Fibroblast of lung (primary cell): ENCODE measurements at regions not wholly inside any gene's neighbourhood (a gene's known extent, or its start where the extent isn't known, plus 50 kb on each side); places are given as distances from the start of the nearest gene placed in this dataset.

ENCODE experiments used
- DNase-seq, 2 donors: peaks; one replicate each; pipeline versions ENCODE4 v3.0.0 to v3.0.0-alpha.2; 2010; ENCODE audit warnings: low read depth in 2 of 2
- H2AFZ ChIP-seq: 2 replicates; pipeline ENCODE4 v1.5.1; 2012; ENCODE audit warnings: low read length, control low read depth, inconsistent platforms
- H3K27ac ChIP-seq: 2 replicates; pipeline ENCODE4 v1.5.1; 2011; ENCODE audit warnings: low read length, control low read depth; ENCODE audit not compliant: insufficient read depth
- H3K27me3 ChIP-seq: 2 replicates; pipeline ENCODE4 v1.5.1; 2011; ENCODE audit warnings: mild to moderate bottlenecking, low read length; ENCODE audit not compliant: control insufficient read depth, insufficient read depth
- H3K36me3 ChIP-seq: 2 replicates; pipeline ENCODE4 v1.5.1; 2011; ENCODE audit warnings: low read length; ENCODE audit not compliant: control insufficient read depth, insufficient read depth
- H3K4me1 ChIP-seq: 2 replicates; pipeline ENCODE4 v1.5.1; 2011; ENCODE audit warnings: low read length; ENCODE audit not compliant: control insufficient read depth, insufficient read depth; ENCODE audit errors: extremely low read depth
- H3K4me2 ChIP-seq: 2 replicates; pipeline ENCODE4 v1.5.1; 2011; ENCODE audit warnings: low read length, control low read depth; ENCODE audit not compliant: insufficient read depth; ENCODE audit errors: extremely low read depth
- H3K4me3 ChIP-seq, 4 experiments: fragments of 200-600 bp in 1 of 4; sonication (generic) in 1 of 4; replicated peaks in 1 of 4; 2 replicates each; pipeline ENCODE4 v1.5.1; 2011 to 2016; ENCODE audit warnings: low read length in 4 of 4, low read depth in 3 of 4, mild to moderate bottlenecking in 3 of 4, control low read depth in 2 of 4, inconsistent platforms in 1 of 4, mixed read lengths in 1 of 4; ENCODE audit not compliant: insufficient read depth in 1 of 4; ENCODE audit errors: control extremely low read depth in 1 of 4
- H3K79me2 ChIP-seq: 2 replicates; pipeline ENCODE4 v1.5.1; 2012; ENCODE audit warnings: mild to moderate bottlenecking, low read length, inconsistent platforms; ENCODE audit not compliant: control insufficient read depth, insufficient read depth
- H3K9ac ChIP-seq: 2 replicates; pipeline ENCODE4 v1.5.1; 2011; ENCODE audit warnings: mild to moderate bottlenecking, low read length, control low read depth; ENCODE audit not compliant: insufficient read depth
- H3K9me3 ChIP-seq: 2 replicates; pipeline ENCODE4 v1.5.1; 2012; ENCODE audit warnings: low read depth, low read length; ENCODE audit not compliant: control insufficient read depth, insufficient read depth
- H4K20me1 ChIP-seq: 2 replicates; pipeline ENCODE4 v1.5.1; 2011; ENCODE audit warnings: low read length; ENCODE audit not compliant: control insufficient read depth, insufficient read depth; ENCODE audit errors: extremely low read depth
- CTCF ChIP-seq, 2 donors: IDR thresholded peaks in 1 of 2; conservative IDR thresholded peaks in 1 of 2; 1 replicate in 1 of 2; 2 replicates in 1 of 2; pipeline ENCODE4 v1.5.1; 2011 to 2012; ENCODE audit warnings: low read length in 2 of 2, control low read depth in 1 of 2, inconsistent platforms in 1 of 2, low read depth in 1 of 2, mild to moderate bottlenecking in 1 of 2
- EZH2 ChIP-seq: IDR thresholded peaks from 2 replicates; pipeline ENCODE4 v1.5.1; 2012; ENCODE audit warnings: low read length, control low read depth, mild to moderate bottlenecking; ENCODE audit errors: missing control alignments

GRCh38 chr17:12348476-12348875, 317.2 kb upstream of the MYOCD start:
- TF ChIP-seq CTCF (conservative IDR thresholded peaks at IDR 0.05 in 1 of 2, IDR thresholded peaks at IDR 0.05 in 1 of 2; ENCODE audit: low read depth in 1 of 2, low read length in 2 of 2): no peak
- no peak for TF ChIP-seq EZH2
- DNase-seq: peak; percentile 1 to 21
- no peaks in the 10 kb centered on the region for H4K20me1 ChIP-seq

GRCh38 chr17:12349297-12349696, 316.4 kb upstream of the MYOCD start:
- TF ChIP-seq EZH2: no peak
- no peak for TF ChIP-seq CTCF (conservative IDR thresholded peaks at IDR 0.05 in 1 of 2, IDR thresholded peaks at IDR 0.05 in 1 of 2; ENCODE audit: low read depth in 1 of 2, low read length in 2 of 2)
- Histone ChIP-seq H3K4me2 (no peak overlapping the region), H2AFZ (no peak overlapping the region), H4K20me1 (no peaks in the 10 kb centered on the region), H3K27ac (no peak overlapping the region), H3K79me2 (no peaks in the 10 kb centered on the region), H3K4me1 (no peaks in the 10 kb centered on the region), H3K9ac (no peak overlapping the region), H3K27me3 (no peaks in the 10 kb centered on the region), H3K4me3 (no peak overlapping the region), H3K9me3 (no peaks in the 10 kb centered on the region), H3K36me3 (no peaks in the 10 kb centered on the region)
- DNase-seq: no peak

More at GRCh38 chr17:12348476-12348875, 317.2 kb upstream of the MYOCD start:
- Histone ChIP-seq H3K9ac (no peak overlapping the region), H3K27me3 (no peaks in the 10 kb centered on the region), H3K9me3 (no peaks in the 10 kb centered on the region), H3K79me2 (no peaks in the 10 kb centered on the region), H3K4me1 (no peaks in the 10 kb centered on the region), H3K4me3 (no peak overlapping the region), H3K36me3 (no peaks in the 10 kb centered on the region), H2AFZ (no peak overlapping the region), H3K27ac (no peak overlapping the region), H3K4me2 (no peak overlapping the region)

- Histone ChIP-seq H3K4me2 (no peak overlapping the region), H3K79me2 (no peaks in the 10 kb centered on the region), H3K9me3 (no peaks in the 10 kb centered on the region), H3K9ac (no peak overlapping the region), H3K27me3 (no peaks in the 10 kb centered on the region), H4K20me1 (no peaks in the 10 kb centered on the region), H3K36me3 (no peaks in the 10 kb centered on the region), H3K4me1 (no peaks in the 10 kb centered on the region), H2AFZ (no peak overlapping the region), H3K27ac (no peak overlapping the region), H3K4me3 (no peak overlapping the region)
- TF ChIP-seq CTCF (conservative IDR thresholded peaks at IDR 0.05 in 1 of 2, IDR thresholded peaks at IDR 0.05 in 1 of 2; ENCODE audit: low read depth in 1 of 2, low read length in 2 of 2): no peak
- TF ChIP-seq EZH2: no peak
- no peak for DNase-seq
Measured at GRCh38 chr17:12352127-12352526, 313.6 kb upstream of the MYOCD start.
